ENCODE measurements at regions not wholly inside any gene's neighbourhood (a gene's known extent, or its start where the extent isn't known, plus 50 kb on each side); places are given as distances from the start of the nearest gene placed in this dataset.

GRCh38 chr3:6667354-6667753 is 193.6 kb upstream of the GRM7 start:
- TF ChIP-seq CTCF (IDR thresholded peaks at IDR 0.05), result no peak
- TF ChIP-seq POLR2A (IDR thresholded peaks at IDR 0.05), result no peak

Measured in testis (tissue), 2 donors.